Left lung (tissue), 4 donors: ENCODE measurements at regions not wholly inside any gene's neighbourhood (a gene's known extent, or its start where the extent isn't known, plus 50 kb on each side); places are given as distances from the start of the nearest gene placed in this dataset.

Source experiments
- ATAC-seq: fragments of 200-7000 bp; cut with Tn5 transposase; one replicate; pipeline ENCODE4 v1.9.1; 2020; ENCODE audit warnings: moderate library complexity
- DNase-seq, 4 donors: peaks; one replicate each; pipeline ENCODE4 v3.0.0-alpha.2; 2013 to 2020
- H3K27ac ChIP-seq, 2 donors: fragments of 200-600 bp; sonication (generic) in 1 of 2; one replicate each; pipeline versions ENCODE4 v1.5.0 to v1.8.0; 2020 to 2021
- H3K27me3 ChIP-seq, 2 donors: fragments of 200-600 bp; sonication (generic) in 1 of 2; one replicate each; pipeline versions ENCODE4 v1.5.0 to v1.8.0; 2020 to 2021
- H3K36me3 ChIP-seq, 2 donors: fragments of 200-600 bp; sonication (generic) in 1 of 2; one replicate each; pipeline versions ENCODE4 v1.5.0 to v1.8.0; 2020 to 2021
- H3K4me1 ChIP-seq, 2 donors: fragments of 200-600 bp; one replicate each; pipeline ENCODE4 v1.8.0; 2021
- H3K4me3 ChIP-seq, 2 donors: fragments of 200-600 bp; sonication (generic) in 1 of 2; one replicate each; pipeline versions ENCODE4 v1.5.0 to v1.8.0; 2020 to 2021; ENCODE audit warnings: mild to moderate bottlenecking in 1 of 2
- H3K9me3 ChIP-seq, 2 donors: fragments of 200-600 bp; sonication (generic) in 1 of 2; one replicate each; pipeline versions ENCODE4 v1.5.0 to v1.8.0; 2020 to 2021
- intact Hi-C, 2 donors: fragments of 100-400 bp; cut with DNase I; formaldehyde crosslinking; loops; one replicate each; pipeline versions ENCODE4 v1.11.2 to v1.14.2; 2022
- TF ChIP-seq, protein P1 (sequence below), 2 donors: fragments of 200-600 bp; sonication (generic) in 1 of 2; IDR thresholded peaks; one replicate each; pipeline versions ENCODE4 v1.5.0 to v1.8.0; 2021; ENCODE audit warnings: antibody characterized with exemption in 2 of 2
- donor health status: DM: no; HTN: yes; CAD: no.
- donor health status: DM: no; HTN: no; CAD: no.

GRCh38 chr11:15473954-15474837, 359.5 kb downstream of the INSC start:
- intact Hi-C loops, result no loop called here
- Histone ChIP-seq H3K27ac (no peak overlapping the region), H3K4me3 (no peak overlapping the region), H3K9me3 (no peaks in the 10 kb centered on the region), H3K27me3 (no peaks in the 10 kb centered on the region), H3K4me1 (no peaks in the 10 kb centered on the region), H3K36me3 (no peaks in the 10 kb centered on the region)
- ATAC-seq (no peak), DNase-seq (no peak)
- TF ChIP-seq, protein P1, sequence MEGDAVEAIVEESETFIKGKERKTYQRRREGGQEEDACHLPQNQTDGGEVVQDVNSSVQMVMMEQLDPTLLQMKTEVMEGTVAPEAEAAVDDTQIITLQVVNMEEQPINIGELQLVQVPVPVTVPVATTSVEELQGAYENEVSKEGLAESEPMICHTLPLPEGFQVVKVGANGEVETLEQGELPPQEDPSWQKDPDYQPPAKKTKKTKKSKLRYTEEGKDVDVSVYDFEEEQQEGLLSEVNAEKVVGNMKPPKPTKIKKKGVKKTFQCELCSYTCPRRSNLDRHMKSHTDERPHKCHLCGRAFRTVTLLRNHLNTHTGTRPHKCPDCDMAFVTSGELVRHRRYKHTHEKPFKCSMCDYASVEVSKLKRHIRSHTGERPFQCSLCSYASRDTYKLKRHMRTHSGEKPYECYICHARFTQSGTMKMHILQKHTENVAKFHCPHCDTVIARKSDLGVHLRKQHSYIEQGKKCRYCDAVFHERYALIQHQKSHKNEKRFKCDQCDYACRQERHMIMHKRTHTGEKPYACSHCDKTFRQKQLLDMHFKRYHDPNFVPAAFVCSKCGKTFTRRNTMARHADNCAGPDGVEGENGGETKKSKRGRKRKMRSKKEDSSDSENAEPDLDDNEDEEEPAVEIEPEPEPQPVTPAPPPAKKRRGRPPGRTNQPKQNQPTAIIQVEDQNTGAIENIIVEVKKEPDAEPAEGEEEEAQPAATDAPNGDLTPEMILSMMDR (IDR thresholded peaks at IDR 0.05), result no peak

- no peak overlapping the region for H3K27ac ChIP-seq
- H3K4me3 ChIP-seq, result no peak overlapping the region
- TF ChIP-seq, protein P1 (IDR thresholded peaks at IDR 0.05), result no peak
- intact Hi-C loops, result no loop called here
- DNase-seq (no peak), ATAC-seq (no peak)
- no peaks in the 10 kb centered on the region for H3K4me1 ChIP-seq
- H3K9me3 ChIP-seq, result no peaks in the 10 kb centered on the region
- no peaks in the 10 kb centered on the region for H3K36me3 ChIP-seq
- no peaks in the 10 kb centered on the region for H3K27me3 ChIP-seq
Observed at GRCh38 chr11:15476371-15476917, 361.7 kb downstream of the INSC start.

- Histone ChIP-seq H3K27me3 (no peaks in the 10 kb centered on the region), H3K36me3 (no peaks in the 10 kb centered on the region), H3K9me3 (no peaks in the 10 kb centered on the region), H3K27ac (no peak overlapping the region), H3K4me3 (no peak overlapping the region), H3K4me1 (no peaks in the 10 kb centered on the region)
- ATAC-seq (no peak), DNase-seq (no peak)
- TF ChIP-seq, protein P1 (IDR thresholded peaks at IDR 0.05), result no peak
- intact Hi-C loops, result no loop called here
Observed at GRCh38 chr11:15481871-15482270, 367.1 kb downstream of the INSC start.

DNA sequence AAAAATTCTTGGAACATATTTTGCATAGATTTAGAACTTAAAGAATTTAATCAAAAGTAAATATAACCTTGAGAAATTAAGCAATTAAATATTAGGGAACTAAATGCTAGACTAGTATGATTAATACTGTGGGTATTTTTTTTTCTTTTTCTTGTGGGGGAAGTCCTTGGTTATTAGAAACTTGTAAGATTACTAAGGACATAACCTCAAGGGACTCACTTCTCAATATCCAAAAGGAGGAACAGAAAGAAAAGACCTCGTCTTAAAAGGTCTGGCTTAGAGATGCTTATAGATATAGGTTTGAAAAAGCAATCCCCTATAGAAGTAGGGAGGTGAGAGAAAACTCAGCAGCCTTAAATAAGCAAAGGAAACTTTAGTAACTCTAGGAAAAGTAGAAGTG, 368.5 kb downstream of the INSC start:
- no peaks in the 10 kb centered on the region for H3K4me1 ChIP-seq
- ATAC-seq, result no peak
- TF ChIP-seq, protein P1 (IDR thresholded peaks at IDR 0.05), result no peak
- intact Hi-C loops, result no loop called here
- no peaks in the 10 kb centered on the region for H3K27me3 ChIP-seq
- H3K4me3 ChIP-seq, result no peak overlapping the region
- H3K36me3 ChIP-seq, result no peaks in the 10 kb centered on the region
- H3K27ac ChIP-seq, result no peak overlapping the region
- H3K9me3 ChIP-seq, result no peaks in the 10 kb centered on the region
- no peak for DNase-seq

DNA sequence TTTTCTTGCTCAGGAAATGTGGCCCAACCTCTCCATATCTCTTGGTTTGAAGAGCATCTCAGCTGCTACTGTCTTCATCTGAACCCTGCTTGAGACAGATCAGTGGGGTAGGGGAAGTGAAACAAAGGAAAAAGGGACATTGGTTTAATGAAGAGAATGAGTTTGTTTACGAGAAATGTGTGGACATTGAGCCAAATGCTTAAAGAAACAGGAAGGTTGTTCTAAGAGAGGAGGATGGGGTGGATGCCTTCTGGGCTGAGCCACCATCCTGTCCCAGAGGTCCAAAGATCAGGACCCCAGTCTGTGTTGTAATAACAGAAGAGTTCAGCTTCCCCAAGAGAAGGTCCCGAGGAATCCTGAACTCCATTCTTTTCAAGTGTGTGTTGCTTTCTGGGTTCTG, 369.7 kb downstream of the INSC start:
- TF ChIP-seq, protein P1 (IDR thresholded peaks at IDR 0.05), result no peak
- ATAC-seq (no peak), DNase-seq (no peak)
- intact Hi-C loops, result no loop called here
- Histone ChIP-seq H3K4me3 (no peak overlapping the region), H3K27ac (no peak overlapping the region), H3K9me3 (no peaks in the 10 kb centered on the region), H3K4me1 (no peaks in the 10 kb centered on the region), H3K36me3 (no peaks in the 10 kb centered on the region), H3K27me3 (no peaks in the 10 kb centered on the region)
